ENCODE measurements at regions not wholly inside any gene's neighbourhood (a gene's known extent, or its start where the extent isn't known, plus 50 kb on each side); places are given as distances from the start of the nearest gene placed in this dataset.

GRCh38 chrX:121322159-121322558 lies 274.7 kb downstream of the GLUD2 start:
- Histone ChIP-seq H3K4me2 (ENCODE audit: insufficient read depth, low read length) (no peak overlapping the region), H3K9me3 (ENCODE audit: low read depth, low read length) (no peaks in the 10 kb centered on the region), H2AFZ (ENCODE audit: low read length) (no peak overlapping the region), H3K27ac (ENCODE audit: low read depth, low read length) (no peak overlapping the region), H3K36me3 (ENCODE audit: insufficient read depth, low read length) (no peaks in the 10 kb centered on the region), H3K4me3 (ENCODE audit: insufficient read depth, low read length) (no peak overlapping the region), H3K27me3 (ENCODE audit: insufficient read depth, low read length) (no peaks in the 10 kb centered on the region), H4K20me1 (ENCODE audit: insufficient read depth, low read length) (no peaks in the 10 kb centered on the region), H3K4me1 (ENCODE audit: insufficient read depth, low read length) (no peaks in the 10 kb centered on the region), H3K79me2 (ENCODE audit: insufficient read depth, low read length) (no peaks in the 10 kb centered on the region)
- peak; percentile 34 for TF ChIP-seq CTCF (IDR thresholded peaks at IDR 0.05; ENCODE audit: extremely low read depth, low read depth, low read length)
- no peak for DNase-seq (ENCODE audit: insufficient read length, low spot score, missing footprints)

- no peak for DNase-seq (ENCODE audit: insufficient read length, low spot score, missing footprints)
- H3K36me3 ChIP-seq (ENCODE audit: insufficient read depth, low read length): no peaks in the 10 kb centered on the region
Observed at GRCh38 chrX:121323337-121323736, 275.9 kb downstream of the GLUD2 start.

GRCh38 chrX:121333942-121334341 lies 286.5 kb downstream of the GLUD2 start:
- no peak overlapping the region for H2AFZ ChIP-seq (ENCODE audit: low read length)
- H3K27ac ChIP-seq (ENCODE audit: low read depth, low read length): no peak overlapping the region
- TF ChIP-seq CTCF (IDR thresholded peaks at IDR 0.05; ENCODE audit: extremely low read depth, low read depth, low read length): no peak
- no peak overlapping the region for H3K4me3 ChIP-seq (ENCODE audit: insufficient read depth, low read length)
- no peak for DNase-seq (ENCODE audit: insufficient read length, low spot score, missing footprints)
- H4K20me1 ChIP-seq (ENCODE audit: insufficient read depth, low read length): no peaks in the 10 kb centered on the region
- H3K36me3 ChIP-seq (ENCODE audit: insufficient read depth, low read length): no peaks in the 10 kb centered on the region
- no peak overlapping the region for H3K4me2 ChIP-seq (ENCODE audit: insufficient read depth, low read length)
- no peaks in the 10 kb centered on the region for H3K9me3 ChIP-seq (ENCODE audit: low read depth, low read length)
- no peaks in the 10 kb centered on the region for H3K79me2 ChIP-seq (ENCODE audit: insufficient read depth, low read length)
- no peaks in the 10 kb centered on the region for H3K4me1 ChIP-seq (ENCODE audit: insufficient read depth, low read length)
- H3K27me3 ChIP-seq (ENCODE audit: insufficient read depth, low read length): no peaks in the 10 kb centered on the region

More at GRCh38 chrX:121323337-121323736, 275.9 kb downstream of the GLUD2 start:
- Histone ChIP-seq H3K79me2 (ENCODE audit: insufficient read depth, low read length) (no peaks in the 10 kb centered on the region), H3K9me3 (ENCODE audit: low read depth, low read length) (no peaks in the 10 kb centered on the region), H3K4me1 (ENCODE audit: insufficient read depth, low read length) (no peaks in the 10 kb centered on the region), H3K4me2 (ENCODE audit: insufficient read depth, low read length) (no peak overlapping the region), H3K4me3 (ENCODE audit: insufficient read depth, low read length) (no peak overlapping the region), H2AFZ (ENCODE audit: low read length) (no peak overlapping the region), H3K27ac (ENCODE audit: low read depth, low read length) (no peak overlapping the region), H4K20me1 (ENCODE audit: insufficient read depth, low read length) (no peaks in the 10 kb centered on the region), H3K27me3 (ENCODE audit: insufficient read depth, low read length) (no peaks in the 10 kb centered on the region)
- TF ChIP-seq CTCF (IDR thresholded peaks at IDR 0.05; ENCODE audit: extremely low read depth, low read depth, low read length): no peak

GRCh38 chrX:121336831-121337421 lies 289.5 kb downstream of the GLUD2 start:
- no peaks in the 10 kb centered on the region for H3K79me2 ChIP-seq (ENCODE audit: insufficient read depth, low read length)

More at GRCh38 chrX:121336831-121337421, 289.5 kb downstream of the GLUD2 start:
- Histone ChIP-seq H3K4me2 (ENCODE audit: insufficient read depth, low read length) (no peak overlapping the region), H3K4me3 (ENCODE audit: insufficient read depth, low read length) (no peak overlapping the region), H3K4me1 (ENCODE audit: insufficient read depth, low read length) (no peaks in the 10 kb centered on the region), H4K20me1 (ENCODE audit: insufficient read depth, low read length) (no peaks in the 10 kb centered on the region), H3K27me3 (ENCODE audit: insufficient read depth, low read length) (no peaks in the 10 kb centered on the region), H3K9me3 (ENCODE audit: low read depth, low read length) (no peaks in the 10 kb centered on the region), H2AFZ (ENCODE audit: low read length) (no peak overlapping the region), H3K36me3 (ENCODE audit: insufficient read depth, low read length) (no peaks in the 10 kb centered on the region), H3K27ac (ENCODE audit: low read depth, low read length) (no peak overlapping the region)
- TF ChIP-seq CTCF (IDR thresholded peaks at IDR 0.05; ENCODE audit: extremely low read depth, low read depth, low read length): no peak
- DNase-seq (ENCODE audit: insufficient read length, low spot score, missing footprints): no peak

All from osteoblast (primary cell).